Urinary bladder (tissue), 3 donors: ENCODE measurements at regions not wholly inside any gene's neighbourhood (a gene's known extent, or its start where the extent isn't known, plus 50 kb on each side); places are given as distances from the start of the nearest gene placed in this dataset.

Experiments used
- DNase-seq: peaks from one replicate; pipeline ENCODE4 v3.0.0-alpha.2; 2015; ENCODE audit errors: extremely low spot score
- H3K27ac ChIP-seq: one replicate; pipeline ENCODE4 v1.5.1; 2013; ENCODE audit warnings: low read depth, mild to moderate bottlenecking, moderate library complexity
- H3K36me3 ChIP-seq: one replicate; pipeline ENCODE4 v1.6.1; 2013; ENCODE audit warnings: mild to moderate bottlenecking, moderate library complexity; ENCODE audit not compliant: insufficient read depth
- H3K4me1 ChIP-seq: one replicate; pipeline ENCODE4 v1.6.1; 2013; ENCODE audit warnings: mild to moderate bottlenecking, moderate library complexity; ENCODE audit not compliant: insufficient read depth
- H3K4me3 ChIP-seq: one replicate; pipeline ENCODE4 v1.5.1; 2013; ENCODE audit warnings: low read depth, low read length
- WGBS: extraction: QIAGEN DNeasy Blood & Tissue Kit; methylation state at CpG from one replicate; pipeline ENCODE4 v1.1.7; 2013; 5-methylcytosine and 5-hydroxymethylcytosine counted together
- donor health status: healthy with polysubstance abuse.
- donor health status: healthy.

GRCh38 chr17:72175787-72176515 is 55.1 kb downstream of the SOX9 start:
- DNase-seq: no peak
- no peaks in the 10 kb centered on the region for H3K36me3 ChIP-seq
- H3K4me3 ChIP-seq: no peak overlapping the region
- 38% methylated on average over 12 of the region's 12 CpGs for WGBS
- H3K4me1 ChIP-seq: no peaks in the 10 kb centered on the region
- no peak overlapping the region for H3K27ac ChIP-seq

- H3K4me3 ChIP-seq: no peak overlapping the region
- no peaks in the 10 kb centered on the region for H3K4me1 ChIP-seq
- H3K27ac ChIP-seq: no peak overlapping the region
- WGBS: 84% methylated on average over 3 of the region's 3 CpGs
- DNase-seq: no peak
- no peaks in the 10 kb centered on the region for H3K36me3 ChIP-seq
These were observed 55.7 kb downstream of the SOX9 start for GRCh38 chr17:72176516-72176851.

GRCh38 chr17:72176951-72177660 is 56.3 kb downstream of the SOX9 start:
- no peaks in the 10 kb centered on the region for H3K36me3 ChIP-seq
- H3K4me1 ChIP-seq: no peaks in the 10 kb centered on the region
- WGBS: 67% methylated on average over 8 of the region's 8 CpGs
- H3K27ac ChIP-seq: no peak overlapping the region
- DNase-seq: no peak
- H3K4me3 ChIP-seq: no peak overlapping the region

- H3K27ac ChIP-seq: no peak overlapping the region
- no peaks in the 10 kb centered on the region for H3K36me3 ChIP-seq
- no peak overlapping the region for H3K4me3 ChIP-seq
- 89% methylated on average over 2 of the region's 2 CpGs for WGBS
- no peak for DNase-seq
- H3K4me1 ChIP-seq: no peaks in the 10 kb centered on the region
These were observed 56.9 kb downstream of the SOX9 start for GRCh38 chr17:72177738-72178137.

- H3K4me1 ChIP-seq: no peaks in the 10 kb centered on the region
- H3K36me3 ChIP-seq: no peaks in the 10 kb centered on the region
- 63% methylated on average over 2 of the region's 2 CpGs for WGBS
- no peak overlapping the region for H3K4me3 ChIP-seq
- no peak for DNase-seq
- no peak overlapping the region for H3K27ac ChIP-seq
These were observed 61.6 kb downstream of the SOX9 start for GRCh38 chr17:72182371-72182873.

GRCh38 chr17:72183194-72183685 is 62.4 kb downstream of the SOX9 start:
- H3K36me3 ChIP-seq: no peaks in the 10 kb centered on the region
- no peak overlapping the region for H3K4me3 ChIP-seq
- H3K4me1 ChIP-seq: no peaks in the 10 kb centered on the region
- WGBS: 91% methylated on average over 4 of the region's 4 CpGs
- H3K27ac ChIP-seq: no peak overlapping the region
- DNase-seq: no peak

GRCh38 chr17:72184805-72185204 is 64.0 kb downstream of the SOX9 start:
- DNase-seq: no peak
- WGBS: 85% methylated on average over 6 of the region's 6 CpGs
- no peaks in the 10 kb centered on the region for H3K4me1 ChIP-seq
- H3K27ac ChIP-seq: no peak overlapping the region
- no peak overlapping the region for H3K4me3 ChIP-seq
- no peaks in the 10 kb centered on the region for H3K36me3 ChIP-seq

GRCh38 chr17:72185564-72185963 is 64.7 kb downstream of the SOX9 start:
- no peak overlapping the region for H3K4me3 ChIP-seq
- H3K36me3 ChIP-seq: no peaks in the 10 kb centered on the region
- no peak overlapping the region for H3K27ac ChIP-seq
- H3K4me1 ChIP-seq: no peaks in the 10 kb centered on the region
- no peak for DNase-seq
- 43% methylated on average over 8 of the region's 8 CpGs for WGBS

GRCh38 chr17:72187556-72187955 is 66.7 kb downstream of the SOX9 start:
- Histone ChIP-seq H3K4me1 (no peaks in the 10 kb centered on the region), H3K4me3 (no peak overlapping the region), H3K27ac (no peak overlapping the region), H3K36me3 (no peaks in the 10 kb centered on the region)
- no peak for DNase-seq
- 58% methylated on average over 8 of the region's 8 CpGs for WGBS

- no peak for DNase-seq
- no peaks in the 10 kb centered on the region for H3K4me1 ChIP-seq
- no peaks in the 10 kb centered on the region for H3K36me3 ChIP-seq
- H3K4me3 ChIP-seq: no peak overlapping the region
- no peak overlapping the region for H3K27ac ChIP-seq
- 97% methylated on average over 2 of the region's 2 CpGs for WGBS
These were observed 68.0 kb downstream of the SOX9 start for GRCh38 chr17:72188801-72189200.

GRCh38 chr17:72189768-72190593 is 69.2 kb downstream of the SOX9 start:
- DNase-seq: no peak
- WGBS: 88% methylated on average over 5 of the region's 5 CpGs
- no peaks in the 10 kb centered on the region for H3K4me1 ChIP-seq

GRCh38 chr17:72191356-72191755 is 70.5 kb downstream of the SOX9 start:
- no peak overlapping the region for H3K4me3 ChIP-seq
- no peaks in the 10 kb centered on the region for H3K36me3 ChIP-seq
- no peak overlapping the region for H3K27ac ChIP-seq
- WGBS: 78% methylated on average over 5 of the region's 5 CpGs
- H3K4me1 ChIP-seq: no peaks in the 10 kb centered on the region
- no peak for DNase-seq

More at GRCh38 chr17:72189768-72190593, 69.2 kb downstream of the SOX9 start:
- Histone ChIP-seq H3K36me3 (no peaks in the 10 kb centered on the region), H3K27ac (no peak overlapping the region), H3K4me3 (no peak overlapping the region)

GRCh38 chr17:72191921-72192799 is 71.3 kb downstream of the SOX9 start:
- no peak overlapping the region for H3K4me3 ChIP-seq
- WGBS: 46% methylated on average over 11 of the region's 11 CpGs
- peak; percentile 13 for DNase-seq
- no peak overlapping the region for H3K27ac ChIP-seq
- no peaks in the 10 kb centered on the region for H3K4me1 ChIP-seq
- H3K36me3 ChIP-seq: no peaks in the 10 kb centered on the region
